ENCODE measurements at regions not wholly inside any gene's neighbourhood (a gene's known extent, or its start where the extent isn't known, plus 50 kb on each side); places are given as distances from the start of the nearest gene placed in this dataset.

- Mint-ChIP-seq H3K36me3 (ENCODE audit: low read depth) (no peaks in the 10 kb centered on the region), H3K4me1 (ENCODE audit: low read depth) (no peaks in the 10 kb centered on the region), H3K27me3 (ENCODE audit: low read depth) (peaks cover 8% of the 10 kb centered on the region), H3K9me3 (no peaks in the 10 kb centered on the region), H3K4me3 (no peak overlapping the region), H3K27ac (no peak overlapping the region)
- intact Hi-C loops (cut with micrococcal nuclease), result no loop called here
- CTCF ChIA-PET, result no interaction called here
- no peak for DNase-seq
Measured at GRCh38 chr11:119795231-119795630, 66.2 kb upstream of the NECTIN1 start.

- Mint-ChIP-seq H3K9me3 (no peaks in the 10 kb centered on the region), H3K36me3 (ENCODE audit: low read depth) (no peaks in the 10 kb centered on the region), H3K4me3 (no peak overlapping the region), H3K27ac (no peak overlapping the region), H3K27me3 (ENCODE audit: low read depth) (peaks cover 5% of the 10 kb centered on the region), H3K4me1 (ENCODE audit: low read depth) (no peaks in the 10 kb centered on the region)
- CTCF ChIA-PET, result no interaction called here
- DNase-seq, result no peak
- intact Hi-C loops (cut with micrococcal nuclease), result no loop called here
Measured at GRCh38 chr11:119794756-119795155, 65.8 kb upstream of the NECTIN1 start.

GRCh38 chr11:119794141-119794665 is 65.2 kb upstream of the NECTIN1 start:
- intact Hi-C loops (cut with micrococcal nuclease), result no loop called here
- no peaks in the 10 kb centered on the region for H3K36me3 Mint-ChIP-seq (ENCODE audit: low read depth)
- CTCF ChIA-PET, result no interaction called here
- no peaks in the 10 kb centered on the region for H3K9me3 Mint-ChIP-seq
- H3K4me3 Mint-ChIP-seq, result no peak overlapping the region
- no peak for DNase-seq
- H3K27ac Mint-ChIP-seq, result no peak overlapping the region
- no peaks in the 10 kb centered on the region for H3K4me1 Mint-ChIP-seq (ENCODE audit: low read depth)
- peaks cover 4% of the 10 kb centered on the region for H3K27me3 Mint-ChIP-seq (ENCODE audit: low read depth)

GRCh38 chr11:119793335-119793984 is 64.5 kb upstream of the NECTIN1 start:
- Mint-ChIP-seq H3K4me3 (no peak overlapping the region), H3K27ac (no peak overlapping the region), H3K27me3 (ENCODE audit: low read depth) (peaks cover 2% of the 10 kb centered on the region), H3K9me3 (no peaks in the 10 kb centered on the region), H3K36me3 (ENCODE audit: low read depth) (no peaks in the 10 kb centered on the region), H3K4me1 (ENCODE audit: low read depth) (no peaks in the 10 kb centered on the region)
- DNase-seq, result no peak
- CTCF ChIA-PET, result no interaction called here
- intact Hi-C loops (cut with micrococcal nuclease), result no loop called here

- CTCF ChIA-PET, result interaction anchor here (1.2 kb wide), 1 partner anchor 149 kb away, joined by 3 read pairs; no protein-coding TSS in a partner anchor
Measured at GRCh38 chr11:119791701-119792151, 62.7 kb upstream of the NECTIN1 start.

GRCh38 chr11:119791047-119791446 is 62.0 kb upstream of the NECTIN1 start:
- H3K4me3 Mint-ChIP-seq, result no peak overlapping the region
- peaks cover 4% of the 10 kb centered on the region for H3K27me3 Mint-ChIP-seq (ENCODE audit: low read depth)
- DNase-seq, result no peak
- intact Hi-C loops (cut with micrococcal nuclease), result no loop called here
- H3K36me3 Mint-ChIP-seq (ENCODE audit: low read depth), result no peaks in the 10 kb centered on the region
- H3K4me1 Mint-ChIP-seq (ENCODE audit: low read depth), result no peaks in the 10 kb centered on the region
- no peaks in the 10 kb centered on the region for H3K9me3 Mint-ChIP-seq
- CTCF ChIA-PET, result interaction anchor here (1.2 kb wide), 1 partner anchor 148 kb away, joined by 3 read pairs; no protein-coding TSS in a partner anchor
- H3K27ac Mint-ChIP-seq, result no peak overlapping the region

More at GRCh38 chr11:119791701-119792151, 62.7 kb upstream of the NECTIN1 start:
- Mint-ChIP-seq H3K9me3 (no peaks in the 10 kb centered on the region), H3K4me3 (no peak overlapping the region), H3K4me1 (ENCODE audit: low read depth) (no peaks in the 10 kb centered on the region), H3K36me3 (ENCODE audit: low read depth) (no peaks in the 10 kb centered on the region), H3K27me3 (ENCODE audit: low read depth) (peaks cover 4% of the 10 kb centered on the region), H3K27ac (no peak overlapping the region)
- DNase-seq, result no peak
- intact Hi-C loops (cut with micrococcal nuclease), result no loop called here

- DNase-seq, result no peak
- Mint-ChIP-seq H3K9me3 (no peaks in the 10 kb centered on the region), H3K36me3 (ENCODE audit: low read depth) (no peaks in the 10 kb centered on the region), H3K27ac (no peak overlapping the region), H3K4me3 (no peak overlapping the region), H3K27me3 (ENCODE audit: low read depth) (peaks cover 4% of the 10 kb centered on the region), H3K4me1 (ENCODE audit: low read depth) (no peaks in the 10 kb centered on the region)
- intact Hi-C loops (cut with micrococcal nuclease), result no loop called here
- CTCF ChIA-PET, result interaction anchor here (1.2 kb wide), 1 partner anchor 147 kb away, joined by 3 read pairs; no protein-coding TSS in a partner anchor
Measured at GRCh38 chr11:119790476-119790875, 61.5 kb upstream of the NECTIN1 start.

- H3K27me3 Mint-ChIP-seq (ENCODE audit: low read depth), result peaks cover 4% of the 10 kb centered on the region
- no peak overlapping the region for H3K4me3 Mint-ChIP-seq
- no peaks in the 10 kb centered on the region for H3K4me1 Mint-ChIP-seq (ENCODE audit: low read depth)
- no peaks in the 10 kb centered on the region for H3K36me3 Mint-ChIP-seq (ENCODE audit: low read depth)
- intact Hi-C loops (cut with micrococcal nuclease), result no loop called here
- DNase-seq, result no peak
- CTCF ChIA-PET, result no interaction called here
- H3K9me3 Mint-ChIP-seq, result no peaks in the 10 kb centered on the region
- no peak overlapping the region for H3K27ac Mint-ChIP-seq
Measured at GRCh38 chr11:119789766-119790407, 60.9 kb upstream of the NECTIN1 start.

GRCh38 chr11:119788911-119789560 is 60.0 kb upstream of the NECTIN1 start:
- no peak overlapping the region for H3K27ac Mint-ChIP-seq
- DNase-seq, result no peak
- H3K4me3 Mint-ChIP-seq, result no peak overlapping the region
- no peaks in the 10 kb centered on the region for H3K36me3 Mint-ChIP-seq (ENCODE audit: low read depth)
- no peaks in the 10 kb centered on the region for H3K4me1 Mint-ChIP-seq (ENCODE audit: low read depth)
- intact Hi-C loops (cut with micrococcal nuclease), result no loop called here
- peaks cover 4% of the 10 kb centered on the region for H3K27me3 Mint-ChIP-seq (ENCODE audit: low read depth)
- no peaks in the 10 kb centered on the region for H3K9me3 Mint-ChIP-seq
- CTCF ChIA-PET, result no interaction called here

- Mint-ChIP-seq H3K36me3 (ENCODE audit: low read depth) (no peaks in the 10 kb centered on the region), H3K4me1 (ENCODE audit: low read depth) (no peaks in the 10 kb centered on the region), H3K4me3 (no peak overlapping the region), H3K27ac (no peak overlapping the region), H3K27me3 (ENCODE audit: low read depth) (peaks cover 4% of the 10 kb centered on the region), H3K9me3 (no peaks in the 10 kb centered on the region)
- CTCF ChIA-PET, result no interaction called here
- intact Hi-C loops (cut with micrococcal nuclease), result no loop called here
- DNase-seq, result no peak
Measured at GRCh38 chr11:119788096-119788883, 59.3 kb upstream of the NECTIN1 start.

GRCh38 chr11:119787074-119787461 is 58.1 kb upstream of the NECTIN1 start:
- DNase-seq, result no peak
- Mint-ChIP-seq H3K27ac (no peak overlapping the region), H3K36me3 (ENCODE audit: low read depth) (no peaks in the 10 kb centered on the region), H3K27me3 (ENCODE audit: low read depth) (peaks cover 11% of the 10 kb centered on the region), H3K4me3 (no peak overlapping the region), H3K9me3 (no peaks in the 10 kb centered on the region), H3K4me1 (ENCODE audit: low read depth) (no peaks in the 10 kb centered on the region)
- intact Hi-C loops (cut with micrococcal nuclease), result no loop called here
- CTCF ChIA-PET, result no interaction called here

- Mint-ChIP-seq H3K4me3 (no peak overlapping the region), H3K27me3 (ENCODE audit: low read depth) (peaks cover 14% of the 10 kb centered on the region), H3K27ac (no peak overlapping the region), H3K36me3 (ENCODE audit: low read depth) (no peaks in the 10 kb centered on the region), H3K4me1 (ENCODE audit: low read depth) (no peaks in the 10 kb centered on the region), H3K9me3 (no peaks in the 10 kb centered on the region)
- intact Hi-C loops (cut with micrococcal nuclease), result no loop called here
- CTCF ChIA-PET, result no interaction called here
- no peak for DNase-seq
Measured at GRCh38 chr11:119786431-119787073, 57.6 kb upstream of the NECTIN1 start.
